ENCODE measurements at regions not wholly inside any gene's neighbourhood (a gene's known extent, or its start where the extent isn't known, plus 50 kb on each side); places are given as distances from the start of the nearest gene placed in this dataset.

GRCh38 chr7:115719963-115720362 lies 310.6 kb downstream of the TFEC start:
- FAIRE-seq, result no peak

GRCh38 chr7:115709664-115710063 lies 320.9 kb downstream of the TFEC start:
- DNase-seq (ENCODE audit: insufficient read length, low spot score) (no peak), FAIRE-seq (no peak)

More at GRCh38 chr7:115719963-115720362, 310.6 kb downstream of the TFEC start:
- no peak for DNase-seq (ENCODE audit: insufficient read length, low spot score)

- no peak for FAIRE-seq
- DNase-seq (ENCODE audit: insufficient read length, low spot score), result no peak
Measured at GRCh38 chr7:115708013-115708341, 322.6 kb downstream of the TFEC start.

GRCh38 chr7:115707258-115708012 lies 323.1 kb downstream of the TFEC start:
- no peak for DNase-seq (ENCODE audit: insufficient read length, low spot score)
- no peak for FAIRE-seq

GRCh38 chr7:115704884-115705283 lies 325.7 kb downstream of the TFEC start:
- no peak for FAIRE-seq
- no peak for DNase-seq (ENCODE audit: insufficient read length, low spot score)

- FAIRE-seq, result no peak
- DNase-seq (ENCODE audit: insufficient read length, low spot score), result no peak
Measured at GRCh38 chr7:115701141-115701540, 329.4 kb downstream of the TFEC start.

- no peak for DNase-seq (ENCODE audit: insufficient read length, low spot score)
- no peak for FAIRE-seq
Measured at GRCh38 chr7:115694424-115694823, 336.1 kb downstream of the TFEC start.

- DNase-seq (ENCODE audit: insufficient read length, low spot score), result no peak
- FAIRE-seq, result no peak
Measured at GRCh38 chr7:115693779-115694178, 336.8 kb downstream of the TFEC start.

- no peak for FAIRE-seq
- no peak for DNase-seq (ENCODE audit: insufficient read length, low spot score)
Measured at GRCh38 chr7:115689941-115690340, 340.6 kb downstream of the TFEC start.

GRCh38 chr7:115683093-115683492 lies 347.5 kb downstream of the TFEC start:
- FAIRE-seq (no peak), DNase-seq (ENCODE audit: insufficient read length, low spot score) (no peak)

GRCh38 chr7:115682507-115682906 lies 348.1 kb downstream of the TFEC start:
- no peak for FAIRE-seq
- no peak for DNase-seq (ENCODE audit: insufficient read length, low spot score)

- no peak for FAIRE-seq
- DNase-seq (ENCODE audit: insufficient read length, low spot score), result no peak
Measured at GRCh38 chr7:115680921-115681320, 349.6 kb downstream of the TFEC start.

- FAIRE-seq (no peak), DNase-seq (ENCODE audit: insufficient read length, low spot score) (no peak)
Measured at GRCh38 chr7:115679976-115680375, 350.6 kb downstream of the TFEC start.

GRCh38 chr7:115679423-115679822 lies 351.1 kb downstream of the TFEC start:
- no peak for DNase-seq (ENCODE audit: insufficient read length, low spot score)
- FAIRE-seq, result no peak

GRCh38 chr7:115678086-115678982 lies 352.2 kb downstream of the TFEC start:
- DNase-seq (ENCODE audit: insufficient read length, low spot score) (no peak), FAIRE-seq (no peak)

GRCh38 chr7:115676707-115677106 lies 353.9 kb downstream of the TFEC start:
- DNase-seq (ENCODE audit: insufficient read length, low spot score) (no peak), FAIRE-seq (no peak)

GRCh38 chr7:115676080-115676479 lies 354.5 kb downstream of the TFEC start:
- FAIRE-seq (no peak), DNase-seq (ENCODE audit: insufficient read length, low spot score) (no peak)

GRCh38 chr7:115674467-115675024 lies 356.0 kb downstream of the TFEC start:
- no peak for FAIRE-seq

GRCh38 chr7:115672024-115672423 lies 358.5 kb downstream of the TFEC start:
- no peak for FAIRE-seq
- DNase-seq (ENCODE audit: insufficient read length, low spot score), result no peak

More at GRCh38 chr7:115674467-115675024, 356.0 kb downstream of the TFEC start:
- no peak for DNase-seq (ENCODE audit: insufficient read length, low spot score)

- DNase-seq (ENCODE audit: insufficient read length, low spot score), result no peak
- FAIRE-seq, result no peak
Measured at GRCh38 chr7:115662676-115663075, 367.9 kb downstream of the TFEC start.

GRCh38 chr7:115662120-115662519 lies 368.4 kb downstream of the TFEC start:
- FAIRE-seq (no peak), DNase-seq (ENCODE audit: insufficient read length, low spot score) (no peak)

GRCh38 chr7:115658223-115658622 lies 372.3 kb downstream of the TFEC start:
- FAIRE-seq (no peak), DNase-seq (ENCODE audit: insufficient read length, low spot score) (no peak)

Measured in GM19239 (cell line).